HEK293T (cell line): ENCODE measurements at regions not wholly inside any gene's neighbourhood (a gene's known extent, or its start where the extent isn't known, plus 50 kb on each side); places are given as distances from the start of the nearest gene placed in this dataset.

Experiments used
- ARNT ChIP-seq: fragments of 450-650 bp; IDR thresholded peaks from 2 replicates; pipeline ENCODE4 v1.6.1; 2017; ENCODE audit warnings: mild to moderate bottlenecking
- BHLHE40 ChIP-seq: fragments of 450-650 bp; IDR thresholded peaks from 2 replicates; pipeline ENCODE4 v1.6.1; 2016; ENCODE audit warnings: mild to moderate bottlenecking, moderate library complexity, borderline replicate concordance
- ELF4 ChIP-seq: fragments of 450-650 bp; IDR thresholded peaks from 2 replicates; pipeline ENCODE4 v1.6.1; 2017; ENCODE audit warnings: antibody characterized with exemption
- FOXA1 ChIP-seq: fragments of 450-650 bp; IDR thresholded peaks from 2 replicates; pipeline ENCODE4 v1.6.1; 2016; ENCODE audit warnings: mild to moderate bottlenecking
- FOXM1 ChIP-seq: fragments of 450-650 bp; IDR thresholded peaks from 2 replicates; pipeline ENCODE4 v1.6.1; 2017; ENCODE audit warnings: mild to moderate bottlenecking, borderline replicate concordance
- HDGF ChIP-seq: fragments of 450-650 bp; IDR thresholded peaks from 2 replicates; pipeline ENCODE4 v1.6.1; 2017; ENCODE audit warnings: antibody characterized with exemption, borderline replicate concordance
- LEF1 ChIP-seq: fragments of 450-650 bp; IDR thresholded peaks from 2 replicates; pipeline ENCODE4 v1.6.1; 2017; ENCODE audit warnings: mild to moderate bottlenecking, borderline replicate concordance
- NFRKB ChIP-seq: fragments of 450-650 bp; IDR thresholded peaks from 2 replicates; pipeline ENCODE4 v1.6.1; 2016; ENCODE audit warnings: mild to moderate bottlenecking, moderate library complexity
- SP1 ChIP-seq: fragments of 450-650 bp; IDR thresholded peaks from 2 replicates; pipeline ENCODE4 v1.6.1; 2017
- SUZ12 ChIP-seq: fragments of 450-650 bp; IDR thresholded peaks from 2 replicates; pipeline ENCODE4 v1.6.1; 2016; ENCODE audit warnings: mild to moderate bottlenecking
- TARDBP ChIP-seq: fragments of 450-650 bp; IDR thresholded peaks from 2 replicates; pipeline ENCODE4 v1.6.1; 2016

DNA sequence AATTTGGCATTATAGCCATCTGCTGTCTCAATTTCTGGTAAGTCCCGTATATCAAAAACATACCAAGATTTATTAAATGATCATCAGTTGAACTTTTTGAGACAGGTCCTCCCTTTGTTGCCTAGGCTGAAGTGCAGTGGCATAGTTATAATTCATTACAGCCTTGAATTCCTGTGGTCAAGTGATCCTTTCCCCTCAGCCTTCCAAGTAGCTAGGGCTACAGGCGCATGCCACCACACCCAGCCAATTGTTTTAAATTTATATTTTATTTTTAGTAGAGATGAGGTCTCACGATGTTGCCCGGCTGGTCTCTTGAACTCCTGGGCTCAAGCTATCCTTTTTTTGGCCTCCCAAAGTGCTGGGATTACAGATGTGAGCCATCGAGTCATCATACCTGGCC lies 418.9 kb downstream of the ARHGEF28 start:
- TF ChIP-seq ARNT (no peak), NFRKB (no peak), BHLHE40 (no peak), SP1 (no peak), SUZ12 (no peak), HDGF (no peak), FOXA1 (no peak), LEF1 (no peak), FOXM1 (no peak), TARDBP (no peak), ELF4 (no peak)
